Cardiac fibroblast (primary cell): ENCODE measurements at regions not wholly inside any gene's neighbourhood (a gene's known extent, or its start where the extent isn't known, plus 50 kb on each side); places are given as distances from the start of the nearest gene placed in this dataset.

ENCODE experiments used
- DNase-seq, 2 donors: peaks; one replicate each; pipeline versions ENCODE4 v3.0.0 to v3.0.0-alpha.2; 2010; ENCODE audit warnings: low read depth in 2 of 2
- H3K4me3 ChIP-seq, 2 donors: replicated peaks in 1 of 2; 1 replicate in 1 of 2; 2 replicates in 1 of 2; pipeline ENCODE4 v1.5.1; 2011; ENCODE audit warnings: low read depth in 2 of 2, low read length in 2 of 2, mild to moderate bottlenecking in 2 of 2, moderate library complexity in 1 of 2
- CTCF ChIP-seq: IDR thresholded peaks from one replicate; pipeline ENCODE4 v1.5.1; 2011; ENCODE audit warnings: low read depth, mild to moderate bottlenecking, low read length, inconsistent platforms

- TF ChIP-seq CTCF, result no peak
- H3K4me3 ChIP-seq, result no peak overlapping the region
- DNase-seq, result no peak
These were observed 68.5 kb upstream of the PLXNA2 start for GRCh38 chr1:208312706-208313105.

GRCh38 chr1:208314431-208314830, 70.2 kb upstream of the PLXNA2 start:
- no peak for TF ChIP-seq CTCF
- DNase-seq, result no peak
- no peak overlapping the region for H3K4me3 ChIP-seq

- TF ChIP-seq CTCF, result no peak
- DNase-seq, result no peak
- H3K4me3 ChIP-seq, result no peak overlapping the region
These were observed 74.1 kb upstream of the PLXNA2 start for GRCh38 chr1:208318150-208318734.

GRCh38 chr1:208324005-208324404, 79.8 kb upstream of the PLXNA2 start:
- TF ChIP-seq CTCF, result no peak
- H3K4me3 ChIP-seq, result no peak overlapping the region
- no peak for DNase-seq

GRCh38 chr1:208326033-208326432, 81.8 kb upstream of the PLXNA2 start:
- TF ChIP-seq CTCF, result no peak
- no peak for DNase-seq
- H3K4me3 ChIP-seq, result no peak overlapping the region

- no peak for TF ChIP-seq CTCF
- DNase-seq, result no peak
- H3K4me3 ChIP-seq, result no peak overlapping the region
These were observed 85.1 kb upstream of the PLXNA2 start for GRCh38 chr1:208329300-208329699.
